ENCODE measurements at regions not wholly inside any gene's neighbourhood (a gene's known extent, or its start where the extent isn't known, plus 50 kb on each side); places are given as distances from the start of the nearest gene placed in this dataset.

- intact Hi-C loops (cut with DNase I), result no loop called here
- Histone ChIP-seq H3K9me3 (no peaks in the 10 kb centered on the region), H3K27me3 (ENCODE audit: insufficient read depth in 3 of 3, low read length in 2 of 3) (no peaks in the 10 kb centered on the region), H3K27ac (no peak overlapping the region), H3K4me3 (no peak overlapping the region), H3K4me1 (no peaks in the 10 kb centered on the region), H3K36me3 (ENCODE audit: insufficient read depth in 1 of 2, low read depth in 1 of 2) (no peaks in the 10 kb centered on the region)
- ATAC-seq (no peak), DNase-seq (no peak)
- TF ChIP-seq, protein P1, sequence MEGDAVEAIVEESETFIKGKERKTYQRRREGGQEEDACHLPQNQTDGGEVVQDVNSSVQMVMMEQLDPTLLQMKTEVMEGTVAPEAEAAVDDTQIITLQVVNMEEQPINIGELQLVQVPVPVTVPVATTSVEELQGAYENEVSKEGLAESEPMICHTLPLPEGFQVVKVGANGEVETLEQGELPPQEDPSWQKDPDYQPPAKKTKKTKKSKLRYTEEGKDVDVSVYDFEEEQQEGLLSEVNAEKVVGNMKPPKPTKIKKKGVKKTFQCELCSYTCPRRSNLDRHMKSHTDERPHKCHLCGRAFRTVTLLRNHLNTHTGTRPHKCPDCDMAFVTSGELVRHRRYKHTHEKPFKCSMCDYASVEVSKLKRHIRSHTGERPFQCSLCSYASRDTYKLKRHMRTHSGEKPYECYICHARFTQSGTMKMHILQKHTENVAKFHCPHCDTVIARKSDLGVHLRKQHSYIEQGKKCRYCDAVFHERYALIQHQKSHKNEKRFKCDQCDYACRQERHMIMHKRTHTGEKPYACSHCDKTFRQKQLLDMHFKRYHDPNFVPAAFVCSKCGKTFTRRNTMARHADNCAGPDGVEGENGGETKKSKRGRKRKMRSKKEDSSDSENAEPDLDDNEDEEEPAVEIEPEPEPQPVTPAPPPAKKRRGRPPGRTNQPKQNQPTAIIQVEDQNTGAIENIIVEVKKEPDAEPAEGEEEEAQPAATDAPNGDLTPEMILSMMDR (IDR thresholded peaks at IDR 0.05), result no peak
- WGBS, 3 donors, result 42 to 47% (median 45%) methylated on average over 8 of the region's 8 CpGs
These were observed 764.5 kb downstream of the TUSC7 start for GRCh38 chr3:117473981-117474538.

DNA sequence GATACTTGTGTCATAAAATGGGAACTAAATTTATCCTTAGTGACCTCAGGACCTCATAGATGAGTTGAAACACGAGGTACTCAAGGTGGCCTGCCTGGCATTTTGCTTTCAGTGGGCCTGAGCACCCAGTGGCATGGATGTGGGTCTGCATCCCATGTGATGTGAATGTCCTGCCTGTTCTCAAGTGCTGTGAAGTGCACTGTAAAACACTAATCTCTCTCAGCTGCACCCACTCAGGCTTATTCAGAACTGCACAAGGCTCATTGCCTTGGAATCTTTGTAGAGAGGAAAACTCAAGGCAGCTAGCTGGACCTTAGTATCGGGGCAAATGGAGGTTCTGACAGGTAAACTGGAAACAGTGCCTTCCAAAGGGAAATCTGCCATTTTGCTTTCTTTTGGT is 767.0 kb downstream of the TUSC7 start:
- Histone ChIP-seq H3K27me3 (ENCODE audit: insufficient read depth in 3 of 3, low read length in 2 of 3) (no peaks in the 10 kb centered on the region), H3K9me3 (no peaks in the 10 kb centered on the region), H3K27ac (no peak overlapping the region), H3K4me1 (no peaks in the 10 kb centered on the region), H3K36me3 (ENCODE audit: insufficient read depth in 1 of 2, low read depth in 1 of 2) (no peaks in the 10 kb centered on the region), H3K4me3 (no peak overlapping the region)
- WGBS, 3 donors, result 45 to 50% (median 48%) methylated on average over 2 of the region's 2 CpGs
- intact Hi-C loops (cut with DNase I), result no loop called here
- no peak for ATAC-seq
- TF ChIP-seq, protein P1 (IDR thresholded peaks at IDR 0.05), result no peak
- DNase-seq, result no peak

- no peak overlapping the region for H3K27ac ChIP-seq
- no peaks in the 10 kb centered on the region for H3K4me1 ChIP-seq
- intact Hi-C loops (cut with DNase I), result no loop called here
- H3K4me3 ChIP-seq, result no peak overlapping the region
- no peaks in the 10 kb centered on the region for H3K9me3 ChIP-seq
- no peaks in the 10 kb centered on the region for H3K36me3 ChIP-seq (ENCODE audit: insufficient read depth in 1 of 2, low read depth in 1 of 2)
- DNase-seq, result no peak
- TF ChIP-seq, protein P1 (IDR thresholded peaks at IDR 0.05), result no peak
- ATAC-seq, result no peak
- no peaks in the 10 kb centered on the region for H3K27me3 ChIP-seq (ENCODE audit: insufficient read depth in 3 of 3, low read length in 2 of 3)
- 71 to 76% (median 74%) methylated on average over 6 of the region's 6 CpGs for WGBS, 3 donors
These were observed 767.7 kb downstream of the TUSC7 start for GRCh38 chr3:117477214-117477755.

DNA sequence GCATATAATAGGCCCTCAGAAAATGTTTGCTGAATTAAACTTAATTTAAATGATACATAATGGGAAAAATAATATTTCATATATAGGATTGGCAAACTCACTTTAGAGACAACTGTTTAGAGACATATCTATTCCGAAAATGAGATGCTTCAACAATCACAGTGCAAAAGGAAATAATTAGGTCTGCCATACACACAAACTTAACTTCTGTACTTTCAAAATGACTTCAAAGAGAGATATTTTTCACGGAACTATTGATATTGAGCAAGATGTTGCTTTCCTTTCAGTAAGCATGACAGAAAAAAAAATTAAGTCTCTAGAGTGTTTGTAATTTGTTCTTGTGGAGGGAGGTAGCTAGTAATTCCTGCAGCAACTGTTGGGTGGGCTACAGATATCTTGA is 769.5 kb downstream of the TUSC7 start:
- H3K9me3 ChIP-seq, result no peaks in the 10 kb centered on the region
- 78 to 88% (median 82%) methylated on average over 2 of the region's 2 CpGs for WGBS, 3 donors
- H3K36me3 ChIP-seq (ENCODE audit: insufficient read depth in 1 of 2, low read depth in 1 of 2), result no peaks in the 10 kb centered on the region
- no peaks in the 10 kb centered on the region for H3K27me3 ChIP-seq (ENCODE audit: insufficient read depth in 3 of 3, low read length in 2 of 3)
- DNase-seq (no peak), ATAC-seq (no peak)
- no peaks in the 10 kb centered on the region for H3K4me1 ChIP-seq
- no peak overlapping the region for H3K27ac ChIP-seq
- TF ChIP-seq, protein P1 (IDR thresholded peaks at IDR 0.05), result no peak
- H3K4me3 ChIP-seq, result no peak overlapping the region
- intact Hi-C loops (cut with DNase I), result no loop called here

GRCh38 chr3:117480525-117480924 is 770.9 kb downstream of the TUSC7 start:
- Histone ChIP-seq H3K4me3 (no peak overlapping the region), H3K27ac (no peak overlapping the region), H3K36me3 (ENCODE audit: insufficient read depth in 1 of 2, low read depth in 1 of 2) (no peaks in the 10 kb centered on the region), H3K4me1 (no peaks in the 10 kb centered on the region), H3K27me3 (ENCODE audit: insufficient read depth in 3 of 3, low read length in 2 of 3) (no peaks in the 10 kb centered on the region), H3K9me3 (no peaks in the 10 kb centered on the region)
- ATAC-seq, result no peak
- TF ChIP-seq, protein P1 (IDR thresholded peaks at IDR 0.05), result no peak
- intact Hi-C loops (cut with DNase I), result no loop called here
- 56 to 66% (median 56%) methylated on average over 3 of the region's 3 CpGs for WGBS, 3 donors
- no peak for DNase-seq
